Endothelial cell of umbilical vein (primary cell): ENCODE measurements at regions not wholly inside any gene's neighbourhood (a gene's known extent, or its start where the extent isn't known, plus 50 kb on each side); places are given as distances from the start of the nearest gene placed in this dataset.

Source experiments
- BruUV-seq: library from RNA; stranded (reverse); fragments of 400-500 nt; replicated peaks from 2 replicates; lab custom pipeline; 2021; lab: Mats Ljungman, UMichigan
- CTCF ChIA-PET: fragments of 300-600, 350-600 bp; sonication (Branson Sonifier 250); formaldehyde crosslinking; loops from one replicate; lab custom pipeline; 2021; ENCODE audit warnings: antibody characterized with exemption, inconsistent platforms; lab: Charles Lee
- POLR2A ChIA-PET: fragments of 300-600, 350-600 bp; sonication (Branson Sonifier 250); formaldehyde crosslinking; loops from one replicate; lab custom pipeline; 2021; ENCODE audit warnings: antibody characterized with exemption, inconsistent platforms; lab: Charles Lee
- DNase-seq: peaks from one replicate; pipeline ENCODE4 v3.0.0-alpha.2; 2011; ENCODE audit warnings: low read depth, low spot score
- FAIRE-seq: peaks from 2 replicates; lab custom pipeline; 2011; peaks lifted over from hg19 to GRCh38; lab: Jason Lieb, UNC
- H2AFZ ChIP-seq: 2 replicates; pipeline ENCODE4 v1.6.0; 2012; ENCODE audit warnings: low read depth, low read length, control low read depth, inconsistent platforms
- H3K27ac ChIP-seq: 2 replicates; pipeline ENCODE4 v1.5.1; 2011; ENCODE audit warnings: low read depth, mild to moderate bottlenecking, control low read depth, low read length, moderate library complexity; ENCODE audit not compliant: insufficient read depth
- H3K27me3 ChIP-seq, 2 experiments: 2 replicates each; pipeline versions ENCODE4 v1.6.0 to v1.6.1; 2011; ENCODE audit warnings: low read length in 2 of 2, mixed read lengths in 1 of 2; ENCODE audit not compliant: control insufficient read depth in 2 of 2, insufficient read depth in 2 of 2
- H3K36me3 ChIP-seq, 2 experiments: 2 replicates in 1 of 2; 3 replicates in 1 of 2; pipeline ENCODE4 v1.5.1; 2011; ENCODE audit warnings: low read length in 2 of 2, mild to moderate bottlenecking in 1 of 2, moderate library complexity in 1 of 2; ENCODE audit not compliant: control insufficient read depth in 2 of 2, insufficient read depth in 2 of 2; ENCODE audit errors: extremely low read depth in 1 of 2
- H3K4me1 ChIP-seq: 3 replicates; pipeline ENCODE4 v1.5.1; 2011; ENCODE audit warnings: mild to moderate bottlenecking, low read length; ENCODE audit not compliant: control insufficient read depth, insufficient read depth; ENCODE audit errors: extremely low read depth
- H3K4me2 ChIP-seq: 2 replicates; pipeline ENCODE4 v1.6.1; 2011; ENCODE audit warnings: low read length, control low read depth, mixed read lengths; ENCODE audit not compliant: insufficient read depth
- H3K4me3 ChIP-seq, 3 experiments: fragments of 200-600 bp in 1 of 3; sonication (generic), shearing (Covaris generic) in 1 of 3; replicated peaks in 1 of 3; 2 replicates each; pipeline ENCODE4 v1.5.1; 2011 to 2016; ENCODE audit warnings: control low read depth in 3 of 3, low read length in 3 of 3, mild to moderate bottlenecking in 2 of 3, inconsistent platforms in 1 of 3, low read depth in 1 of 3, moderate library complexity in 1 of 3; ENCODE audit not compliant: insufficient read depth in 1 of 3
- H3K79me2 ChIP-seq: 2 replicates; pipeline ENCODE4 v1.6.0; 2012; ENCODE audit warnings: low read length, inconsistent platforms; ENCODE audit not compliant: control insufficient read depth, insufficient read depth
- H3K9ac ChIP-seq: replicated peaks from 2 replicates; pipeline ENCODE3; 2011; ENCODE audit warnings: low read length, control low read depth; ENCODE audit not compliant: insufficient read depth; ENCODE audit errors: extremely low read depth
- H3K9me1 ChIP-seq: replicated peaks from 3 replicates; pipeline ENCODE4 v1.6.0; 2011; ENCODE audit warnings: mild to moderate bottlenecking, low read length; ENCODE audit not compliant: control insufficient read depth, insufficient read depth; ENCODE audit errors: extremely low read depth
- H3K9me3 ChIP-seq: replicated peaks from 2 replicates; pipeline ENCODE4 v1.5.1; 2012; ENCODE audit warnings: low read length, inconsistent platforms; ENCODE audit not compliant: control insufficient read depth, insufficient read depth
- H4K20me1 ChIP-seq: replicated peaks from 2 replicates; pipeline ENCODE3; 2011; ENCODE audit warnings: mild to moderate bottlenecking, low read length; ENCODE audit not compliant: control insufficient read depth, insufficient read depth; ENCODE audit errors: extremely low read depth
- EZH2 ChIP-seq: IDR thresholded peaks from 2 replicates; pipeline ENCODE4 v1.6.1; 2012; ENCODE audit warnings: borderline replicate concordance, low read depth, mild to moderate bottlenecking, moderate library complexity, low read length, inconsistent platforms; ENCODE audit not compliant: severe bottlenecking
- FOS ChIP-seq: IDR thresholded peaks from 2 replicates; pipeline ENCODE4 v1.6.1; 2011; ENCODE audit warnings: mild to moderate bottlenecking, low read length, moderate library complexity, borderline replicate concordance; ENCODE audit not compliant: insufficient read depth
- GATA2 ChIP-seq: IDR thresholded peaks from 2 replicates; pipeline ENCODE4 v1.7.0; 2011; ENCODE audit warnings: low read depth, mild to moderate bottlenecking, moderate library complexity, mixed read lengths, low read length; ENCODE audit not compliant: insufficient read length, insufficient read depth
- JUN ChIP-seq: IDR thresholded peaks from 2 replicates; pipeline ENCODE4 v1.6.1; 2011; ENCODE audit warnings: borderline replicate concordance, low read depth; ENCODE audit not compliant: insufficient read length, insufficient read depth
- MYC ChIP-seq: IDR thresholded peaks from one replicate; pipeline ENCODE4 v1.6.1; 2011; ENCODE audit warnings: mild to moderate bottlenecking, low read depth, low read length
- POLR2A ChIP-seq: IDR thresholded peaks from 2 replicates; pipeline ENCODE4 v1.6.1; 2012; ENCODE audit warnings: low read depth, mild to moderate bottlenecking, control low read depth, low read length
- POLR2AphosphoS5 ChIP-seq: IDR thresholded peaks from 2 replicates; pipeline ENCODE4 v1.6.1; 2012; ENCODE audit warnings: low read depth, mild to moderate bottlenecking, control low read depth, low read length, moderate library complexity; ENCODE audit not compliant: insufficient read depth
- dilution Hi-C: fragments of 300-500 bp; cut with MboI; formaldehyde crosslinking; loops from one replicate; pipeline ENCODE4 v1.15.0; 2019; ENCODE audit warnings: low sequenced_read_pairs; ENCODE audit not compliant: extremely low pct_ligation_motif_present
- intact Hi-C: fragments of 100-400 bp; cut with micrococcal nuclease; formaldehyde crosslinking; loops from one replicate; pipeline ENCODE4 v1.10.0; 2022
- TF ChIP-seq, protein P1 (sequence below), 2 donors: IDR thresholded peaks; 1 replicate in 1 of 2; 2 replicates in 1 of 2; pipeline ENCODE4 v1.5.1; 2011; ENCODE audit warnings: low read length in 2 of 2, mild to moderate bottlenecking in 2 of 2, moderate library complexity in 2 of 2, control low read depth in 1 of 2, inconsistent platforms in 1 of 2, low read depth in 1 of 2; ENCODE audit not compliant: insufficient read depth in 1 of 2; ENCODE audit errors: extremely low read depth in 1 of 2
- TF ChIP-seq, protein P2 (sequence below): IDR thresholded peaks from 2 replicates; pipeline ENCODE4 v1.6.1; 2011; ENCODE audit not compliant: insufficient read depth, insufficient read length

DNA sequence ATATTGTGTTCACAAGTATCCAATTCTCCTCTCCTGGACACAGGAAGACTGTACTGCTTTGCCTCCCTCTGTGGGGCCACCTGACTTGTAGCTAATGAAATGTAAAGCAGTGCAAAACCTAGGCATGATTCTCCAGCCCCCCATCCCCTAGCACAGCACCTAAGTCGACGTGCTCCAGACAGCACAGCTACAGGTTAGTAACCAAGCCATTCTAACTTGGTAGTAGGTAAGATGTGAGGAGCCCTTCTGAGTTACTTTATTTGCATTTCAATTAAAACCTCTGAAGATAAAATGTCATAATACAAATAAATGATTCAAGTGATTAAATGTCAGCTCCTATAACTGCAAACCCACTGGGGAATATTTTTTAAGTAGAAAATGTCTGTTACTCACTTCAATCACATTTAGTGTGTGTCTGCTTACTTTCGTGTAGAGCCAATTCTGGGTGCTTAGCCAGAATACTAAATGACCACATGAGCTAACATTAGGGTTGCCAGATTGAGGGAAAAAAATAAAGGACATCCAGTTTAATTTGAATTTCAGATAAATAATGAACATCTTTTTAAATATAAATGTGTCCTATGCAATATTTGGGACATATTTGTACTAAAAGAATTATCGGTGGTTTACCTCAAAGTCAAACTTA is 64.8 kb upstream of the HIF1A start:
- Histone ChIP-seq H3K4me1 (no peaks in the 10 kb centered on the region), H3K9ac (no peak overlapping the region), H4K20me1 (no peaks in the 10 kb centered on the region), H3K27ac (no peak overlapping the region), H3K79me2 (no peaks in the 10 kb centered on the region), H3K4me2 (no peak overlapping the region), H3K4me3 (no peak overlapping the region), H3K9me1 (no peaks in the 10 kb centered on the region), H2AFZ (no peak overlapping the region), H3K36me3 (no peaks in the 10 kb centered on the region), H3K9me3 (no peaks in the 10 kb centered on the region), H3K27me3 (no peaks in the 10 kb centered on the region)
- intact Hi-C loops: no loop called here
- dilution Hi-C loops: no loop called here
- TF ChIP-seq JUN (no peak), EZH2 (no peak), POLR2A (no peak), MYC (no peak), FOS (no peak), POLR2AphosphoS5 (no peak), GATA2 (no peak)
- TF ChIP-seq, protein P1, sequence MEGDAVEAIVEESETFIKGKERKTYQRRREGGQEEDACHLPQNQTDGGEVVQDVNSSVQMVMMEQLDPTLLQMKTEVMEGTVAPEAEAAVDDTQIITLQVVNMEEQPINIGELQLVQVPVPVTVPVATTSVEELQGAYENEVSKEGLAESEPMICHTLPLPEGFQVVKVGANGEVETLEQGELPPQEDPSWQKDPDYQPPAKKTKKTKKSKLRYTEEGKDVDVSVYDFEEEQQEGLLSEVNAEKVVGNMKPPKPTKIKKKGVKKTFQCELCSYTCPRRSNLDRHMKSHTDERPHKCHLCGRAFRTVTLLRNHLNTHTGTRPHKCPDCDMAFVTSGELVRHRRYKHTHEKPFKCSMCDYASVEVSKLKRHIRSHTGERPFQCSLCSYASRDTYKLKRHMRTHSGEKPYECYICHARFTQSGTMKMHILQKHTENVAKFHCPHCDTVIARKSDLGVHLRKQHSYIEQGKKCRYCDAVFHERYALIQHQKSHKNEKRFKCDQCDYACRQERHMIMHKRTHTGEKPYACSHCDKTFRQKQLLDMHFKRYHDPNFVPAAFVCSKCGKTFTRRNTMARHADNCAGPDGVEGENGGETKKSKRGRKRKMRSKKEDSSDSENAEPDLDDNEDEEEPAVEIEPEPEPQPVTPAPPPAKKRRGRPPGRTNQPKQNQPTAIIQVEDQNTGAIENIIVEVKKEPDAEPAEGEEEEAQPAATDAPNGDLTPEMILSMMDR (IDR thresholded peaks at IDR 0.05; ENCODE audit: extremely low read depth in 1 of 2, insufficient read depth in 1 of 2, low read depth in 1 of 2, low read length in 2 of 2): no peak
- TF ChIP-seq, protein P2, sequence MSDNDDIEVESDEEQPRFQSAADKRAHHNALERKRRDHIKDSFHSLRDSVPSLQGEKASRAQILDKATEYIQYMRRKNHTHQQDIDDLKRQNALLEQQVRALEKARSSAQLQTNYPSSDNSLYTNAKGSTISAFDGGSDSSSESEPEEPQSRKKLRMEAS: no peak
- DNase-seq (no peak), FAIRE-seq (no peak)
- ChIA-PET CTCF (interaction anchor here (1.2 to 1.8 kb wide), 3 partner anchors 10 to 32 kb away, joined by 3 to 6 read pairs (median 5); no protein-coding TSS in a partner anchor), POLR2A (no interaction called here)
- BruUV-seq: no TSS peak
